DND-41 (cell line): ENCODE measurements at regions not wholly inside any gene's neighbourhood (a gene's known extent, or its start where the extent isn't known, plus 50 kb on each side); places are given as distances from the start of the nearest gene placed in this dataset.

ENCODE experiments used
- EZH2 ChIP-seq: IDR thresholded peaks from 3 replicates; pipeline ENCODE4 v1.6.1; 2012; ENCODE audit warnings: borderline replicate concordance, low read depth, mild to moderate bottlenecking, moderate library complexity, low read length, inconsistent platforms; ENCODE audit not compliant: severe bottlenecking
- TF ChIP-seq, protein P1 (sequence below): IDR thresholded peaks from 2 replicates; pipeline ENCODE4 v1.5.1; 2012; ENCODE audit warnings: borderline replicate concordance, low read length, moderate library complexity, mild to moderate bottlenecking; ENCODE audit not compliant: poor library complexity, severe bottlenecking; ENCODE audit errors: extremely low read depth

DNA sequence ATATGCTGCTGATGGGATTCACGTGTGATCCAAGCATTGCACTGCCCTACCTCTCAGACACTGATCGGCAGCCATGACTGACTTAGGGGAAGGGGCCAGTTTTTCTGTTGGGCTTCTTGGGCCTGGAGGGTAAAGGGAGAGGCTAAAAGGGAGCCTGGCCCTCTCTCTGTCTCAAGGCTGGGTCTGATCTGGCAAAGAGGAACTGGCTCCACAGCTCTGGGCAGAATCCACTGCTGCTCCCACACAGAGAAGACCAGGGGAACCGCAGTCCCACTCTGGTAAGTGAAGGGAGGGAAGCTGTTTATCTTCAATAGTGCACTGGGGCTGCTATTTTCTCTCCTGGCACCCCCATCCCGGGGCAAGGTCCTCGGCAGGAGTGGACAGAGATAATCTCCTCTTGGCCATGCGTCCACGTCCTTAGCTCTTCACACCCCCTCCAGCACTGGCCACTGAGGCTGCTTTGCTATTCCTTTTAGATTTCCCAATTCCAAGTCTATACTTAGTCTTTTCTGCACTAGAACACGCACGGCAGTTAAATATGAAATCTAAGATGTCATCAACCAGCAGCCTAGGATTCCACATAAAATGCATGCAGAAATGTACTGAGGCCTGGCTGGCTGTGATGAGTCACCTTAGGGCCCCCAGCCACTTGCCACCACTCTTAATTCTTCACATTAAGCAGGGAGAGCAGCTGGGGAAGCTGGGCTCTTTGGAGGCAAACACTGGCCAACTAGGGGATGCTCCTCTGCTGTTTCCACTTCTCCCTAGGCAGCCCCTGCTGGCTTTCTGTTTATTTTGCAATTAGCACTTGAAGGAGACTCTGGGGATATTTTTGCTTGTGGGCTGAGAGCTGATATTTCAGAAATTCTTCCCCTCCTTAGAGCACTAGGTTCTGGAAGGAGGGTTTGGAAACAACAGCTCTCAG lies 87.8 kb upstream of the ARMC2 start:
- TF ChIP-seq EZH2, result no peak
- TF ChIP-seq, protein P1, sequence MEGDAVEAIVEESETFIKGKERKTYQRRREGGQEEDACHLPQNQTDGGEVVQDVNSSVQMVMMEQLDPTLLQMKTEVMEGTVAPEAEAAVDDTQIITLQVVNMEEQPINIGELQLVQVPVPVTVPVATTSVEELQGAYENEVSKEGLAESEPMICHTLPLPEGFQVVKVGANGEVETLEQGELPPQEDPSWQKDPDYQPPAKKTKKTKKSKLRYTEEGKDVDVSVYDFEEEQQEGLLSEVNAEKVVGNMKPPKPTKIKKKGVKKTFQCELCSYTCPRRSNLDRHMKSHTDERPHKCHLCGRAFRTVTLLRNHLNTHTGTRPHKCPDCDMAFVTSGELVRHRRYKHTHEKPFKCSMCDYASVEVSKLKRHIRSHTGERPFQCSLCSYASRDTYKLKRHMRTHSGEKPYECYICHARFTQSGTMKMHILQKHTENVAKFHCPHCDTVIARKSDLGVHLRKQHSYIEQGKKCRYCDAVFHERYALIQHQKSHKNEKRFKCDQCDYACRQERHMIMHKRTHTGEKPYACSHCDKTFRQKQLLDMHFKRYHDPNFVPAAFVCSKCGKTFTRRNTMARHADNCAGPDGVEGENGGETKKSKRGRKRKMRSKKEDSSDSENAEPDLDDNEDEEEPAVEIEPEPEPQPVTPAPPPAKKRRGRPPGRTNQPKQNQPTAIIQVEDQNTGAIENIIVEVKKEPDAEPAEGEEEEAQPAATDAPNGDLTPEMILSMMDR, result no peak
